ENCODE measurements at regions not wholly inside any gene's neighbourhood (a gene's known extent, or its start where the extent isn't known, plus 50 kb on each side); places are given as distances from the start of the nearest gene placed in this dataset.
A peak's percentile ranks its signal among the peaks of the same experiment; 100 is the strongest.

- TF ChIP-seq POLR2AphosphoS5 (IDR thresholded peaks at IDR 0.05) (no peak), CTCF (IDR thresholded peaks at IDR 0.05) (peak; percentile 34 to 38 (median 34))
- H3K4me3 ChIP-seq = no peak overlapping the region
- H3K27ac ChIP-seq (replicated peaks in 1 of 4) = no peak overlapping the region
- intact Hi-C loops (cut with DNase I) = no loop called here
- no peaks in the 10 kb centered on the region for H3K9me3 ChIP-seq
- no peak for DNase-seq (ENCODE audit: extremely low spot score)
- WGBS = 70% methylated on average over 9 of the region's 9 CpGs
- H3K4me1 ChIP-seq = peaks cover 0 to 14% (median 10%) of the 10 kb centered on the region in 4 donors
- H3K27me3 ChIP-seq = no peaks in the 10 kb centered on the region
- H3K36me3 ChIP-seq = no peaks in the 10 kb centered on the region
Observed at GRCh38 chr5:93894601-93895354, 153.4 kb upstream of the POU5F2 start.

GRCh38 chr5:93893075-93893474, 151.7 kb upstream of the POU5F2 start:
- H3K27ac ChIP-seq (replicated peaks in 1 of 4) = no peak overlapping the region
- no peak for DNase-seq (ENCODE audit: extremely low spot score)
- no peaks in the 10 kb centered on the region for H3K9me3 ChIP-seq
- H3K4me1 ChIP-seq = peaks cover 0 to 14% (median 10%) of the 10 kb centered on the region in 4 donors
- TF ChIP-seq POLR2AphosphoS5 (IDR thresholded peaks at IDR 0.05) (no peak), POLR2A (IDR thresholded peaks at IDR 0.05; ENCODE audit: low read depth) (no peak), EP300 (IDR thresholded peaks at IDR 0.05) (no peak), CTCF (IDR thresholded peaks at IDR 0.05) (no peak)
- H3K27me3 ChIP-seq = no peaks in the 10 kb centered on the region
- WGBS = 100% methylated on average over 5 of the region's 5 CpGs
- no peak overlapping the region for H3K4me3 ChIP-seq
- no peaks in the 10 kb centered on the region for H3K36me3 ChIP-seq
- intact Hi-C loops (cut with DNase I) = no loop called here

DNA sequence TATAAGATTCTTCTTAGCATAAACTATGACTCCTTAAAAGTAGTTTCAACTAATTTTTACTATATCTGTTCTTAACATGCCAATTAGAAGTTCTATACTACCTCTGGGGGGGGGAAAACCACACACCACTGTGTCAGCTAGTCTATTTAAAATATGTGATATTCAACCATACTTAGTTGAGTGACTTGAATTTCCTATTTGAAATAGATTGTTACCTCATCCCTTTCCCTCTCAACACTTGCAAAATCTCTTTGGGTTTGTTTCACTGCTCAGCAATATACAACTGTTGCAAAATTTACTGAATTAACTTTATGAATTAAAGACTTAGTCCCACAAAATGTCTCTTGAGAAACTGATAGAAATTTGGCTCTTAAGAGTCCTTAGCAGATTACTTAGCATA, 151.1 kb upstream of the POU5F2 start:
- TF ChIP-seq POLR2A (IDR thresholded peaks at IDR 0.05; ENCODE audit: low read depth) (no peak), POLR2AphosphoS5 (IDR thresholded peaks at IDR 0.05) (no peak), EP300 (IDR thresholded peaks at IDR 0.05) (no peak), CTCF (IDR thresholded peaks at IDR 0.05) (no peak)
- Histone ChIP-seq H3K4me3 (no peak overlapping the region), H3K27ac (replicated peaks in 1 of 4) (no peak overlapping the region), H3K27me3 (no peaks in the 10 kb centered on the region), H3K36me3 (no peaks in the 10 kb centered on the region), H3K9me3 (no peaks in the 10 kb centered on the region), H3K4me1 (peaks cover 0 to 14% (median 10%) of the 10 kb centered on the region in 4 donors)
- intact Hi-C loops (cut with DNase I) = no loop called here
- DNase-seq (ENCODE audit: extremely low spot score) = no peak

DNA sequence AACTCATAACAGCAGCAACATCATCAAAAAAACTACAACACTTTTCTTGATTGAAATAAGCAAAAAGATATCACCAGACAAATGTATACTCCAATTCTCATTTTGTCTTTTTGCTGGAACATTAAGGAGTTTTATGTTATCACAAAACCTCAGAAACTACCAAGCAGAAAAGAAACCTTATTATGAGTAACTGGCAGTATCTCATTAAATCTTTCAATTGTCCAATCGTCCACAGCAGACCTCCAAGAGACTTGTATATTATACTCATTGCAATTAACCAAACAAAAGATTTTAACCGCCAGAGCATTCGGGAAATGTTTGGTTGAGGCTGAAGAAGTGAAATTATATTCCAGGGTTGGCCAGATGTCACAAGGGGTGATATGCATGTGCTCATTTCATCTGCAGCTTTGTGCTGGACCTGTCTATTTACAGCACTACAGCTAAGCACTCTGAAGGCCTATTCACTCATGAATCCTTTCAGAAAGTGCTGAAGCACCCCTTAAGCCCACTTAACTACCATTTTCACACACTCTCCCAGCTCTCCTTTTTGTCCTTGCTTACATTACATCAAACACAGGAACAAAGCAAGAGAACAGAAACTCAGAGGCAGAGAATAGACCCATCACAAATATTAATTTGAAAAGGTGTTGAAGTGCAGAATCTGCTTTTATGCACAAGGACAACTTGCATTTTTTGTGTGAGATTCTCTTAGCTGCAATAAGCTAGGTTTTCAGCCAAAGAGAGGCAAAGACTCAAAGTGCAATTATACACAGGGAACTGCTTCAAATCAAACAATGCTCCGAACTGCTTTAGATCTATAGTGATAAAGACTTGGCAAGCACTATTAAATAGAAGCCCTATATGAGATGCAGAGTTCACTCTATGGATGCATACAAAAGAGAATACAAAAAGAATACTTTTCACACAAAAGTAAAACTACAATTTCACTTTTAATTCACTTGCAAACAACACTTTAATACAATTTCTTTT, 150.4 kb upstream of the POU5F2 start:
- Histone ChIP-seq H3K27ac (replicated peaks in 1 of 4) (no peak overlapping the region), H3K4me3 (no peak overlapping the region), H3K36me3 (no peaks in the 10 kb centered on the region), H3K27me3 (no peaks in the 10 kb centered on the region), H3K9me3 (no peaks in the 10 kb centered on the region), H3K4me1 (peaks cover 0 to 14% (median 10%) of the 10 kb centered on the region in 4 donors)
- intact Hi-C loops (cut with DNase I) = no loop called here
- WGBS = 46% methylated on average over 4 of the region's 4 CpGs
- TF ChIP-seq CTCF (IDR thresholded peaks at IDR 0.05) (no peak), EP300 (IDR thresholded peaks at IDR 0.05) (no peak), POLR2AphosphoS5 (IDR thresholded peaks at IDR 0.05) (no peak), POLR2A (IDR thresholded peaks at IDR 0.05; ENCODE audit: low read depth) (no peak)
- DNase-seq (ENCODE audit: extremely low spot score) = no peak

Data from esophagus muscularis mucosa (tissue), 4 donors.